Umbilical cord (tissue), 1 donor: ENCODE measurements at regions not wholly inside any gene's neighbourhood (a gene's known extent, or its start where the extent isn't known, plus 50 kb on each side); places are given as distances from the start of the nearest gene placed in this dataset.
"Not testable (repeated sequence)": the region's sequence is repeated elsewhere in the genome, so short reads cannot be mapped to it uniquely, and the experiment has no call there.

Experiments
- DNase-seq: peaks from one replicate; pipeline ENCODE4 v3.0.0-alpha.2; 2015; ENCODE audit warnings: low spot score

DNA sequence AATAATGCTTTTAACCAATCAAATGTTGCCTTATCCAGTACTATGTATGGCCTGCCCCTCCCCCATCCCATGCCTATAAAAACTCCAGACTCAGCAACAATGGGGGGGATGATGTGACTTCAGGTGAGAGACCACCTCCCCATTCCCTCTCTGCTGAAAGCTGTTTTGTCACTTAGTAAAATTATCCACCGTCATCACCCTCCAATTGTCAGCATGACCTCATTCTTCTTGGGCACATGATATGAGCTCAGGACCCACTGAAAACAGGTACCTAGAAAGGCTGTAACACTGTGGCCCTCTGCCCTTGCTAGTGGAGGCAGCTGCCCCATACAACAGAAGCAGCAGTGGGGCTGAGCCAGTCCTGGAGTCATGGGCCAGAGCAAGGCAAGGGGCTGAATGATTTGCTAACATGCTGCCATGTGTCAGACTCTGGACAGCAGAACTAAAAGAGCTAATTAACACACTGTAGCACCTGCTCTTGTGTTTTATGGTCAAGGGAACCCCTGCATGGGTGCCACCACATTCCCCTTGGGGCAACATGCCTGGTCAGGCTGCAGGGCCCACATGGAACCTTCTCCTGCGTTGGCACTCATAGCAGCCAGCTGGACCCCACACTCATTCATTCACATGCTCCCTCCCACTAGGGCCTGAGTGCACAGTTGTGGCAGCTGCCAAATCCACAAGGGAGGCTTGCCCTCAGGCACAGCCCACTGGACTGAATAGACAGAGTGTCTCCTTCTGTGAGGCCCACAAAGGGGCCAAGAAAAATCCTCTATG is 722.2 kb upstream of the PCDH20 start:
- DNase-seq = no peak

GRCh38 chr13:62131604-62132003 is 716.0 kb upstream of the PCDH20 start:
- no peak for DNase-seq

- no peak for DNase-seq
Measured at GRCh38 chr13:62130062-62130970, 714.7 kb upstream of the PCDH20 start.

DNA sequence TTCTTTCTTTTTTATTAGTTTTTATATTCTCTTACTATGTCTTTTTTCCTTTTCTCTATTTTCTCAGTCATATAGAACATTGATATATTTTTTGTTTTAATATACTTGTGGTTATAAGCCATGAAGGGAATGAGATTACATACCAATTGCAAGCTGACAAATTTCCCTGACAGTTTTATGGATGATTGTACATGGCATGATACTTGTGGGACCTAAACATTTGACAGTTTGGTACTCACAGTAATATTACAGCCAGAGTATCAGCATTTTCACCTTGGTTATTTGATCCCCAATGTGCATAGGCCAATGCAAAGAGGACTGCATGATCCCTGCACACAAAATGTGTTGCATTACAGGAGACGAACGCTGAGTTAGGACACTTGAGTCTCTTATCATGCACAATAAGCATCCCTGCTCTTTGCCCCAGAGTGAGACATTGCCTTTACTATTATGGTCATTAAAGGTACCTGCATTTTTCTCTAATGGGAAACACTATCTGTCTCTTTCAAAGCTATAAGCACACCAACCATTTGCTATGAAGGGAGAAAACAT is 713.4 kb upstream of the PCDH20 start:
- DNase-seq = no peak

GRCh38 chr13:62126400-62126799 is 710.8 kb upstream of the PCDH20 start:
- no peak for DNase-seq

GRCh38 chr13:62125451-62125850 is 709.8 kb upstream of the PCDH20 start:
- no peak for DNase-seq

DNA sequence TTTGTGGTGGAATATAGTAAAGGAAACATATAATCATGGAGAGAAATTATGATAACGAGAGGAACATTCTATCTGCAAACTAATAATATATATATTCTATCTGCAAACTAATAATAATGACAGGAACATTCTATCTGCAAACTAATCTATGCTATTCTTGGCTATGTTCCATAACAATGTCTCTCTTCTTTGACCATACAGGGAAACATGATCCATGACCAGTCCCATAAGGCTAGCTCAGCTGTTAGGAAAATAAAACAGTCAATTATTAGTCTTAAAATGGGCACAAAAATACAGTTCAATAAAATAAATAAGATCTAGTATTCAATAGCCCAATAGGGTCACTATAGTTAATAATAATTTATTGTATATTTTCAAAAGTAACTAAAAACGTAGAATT is 707.8 kb upstream of the PCDH20 start:
- no peak for DNase-seq

DNA sequence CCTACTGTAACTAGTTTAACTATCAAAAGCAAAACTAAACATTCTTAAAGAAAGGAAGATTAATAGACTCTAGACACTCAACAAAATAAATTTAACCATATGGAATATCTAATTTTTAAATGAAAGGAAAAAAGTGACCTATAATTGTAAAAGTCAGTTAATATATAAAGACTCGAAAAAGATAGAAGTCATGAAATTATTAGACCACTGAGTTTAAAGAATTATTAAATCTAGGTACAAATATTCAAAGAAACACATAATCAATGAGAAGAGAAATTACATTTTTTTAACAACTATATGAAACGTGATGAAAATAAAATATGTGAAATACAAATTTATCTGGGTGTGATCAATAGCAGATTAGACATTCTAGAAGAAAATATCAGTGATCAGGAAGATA is 706.8 kb upstream of the PCDH20 start:
- no peak for DNase-seq

DNA sequence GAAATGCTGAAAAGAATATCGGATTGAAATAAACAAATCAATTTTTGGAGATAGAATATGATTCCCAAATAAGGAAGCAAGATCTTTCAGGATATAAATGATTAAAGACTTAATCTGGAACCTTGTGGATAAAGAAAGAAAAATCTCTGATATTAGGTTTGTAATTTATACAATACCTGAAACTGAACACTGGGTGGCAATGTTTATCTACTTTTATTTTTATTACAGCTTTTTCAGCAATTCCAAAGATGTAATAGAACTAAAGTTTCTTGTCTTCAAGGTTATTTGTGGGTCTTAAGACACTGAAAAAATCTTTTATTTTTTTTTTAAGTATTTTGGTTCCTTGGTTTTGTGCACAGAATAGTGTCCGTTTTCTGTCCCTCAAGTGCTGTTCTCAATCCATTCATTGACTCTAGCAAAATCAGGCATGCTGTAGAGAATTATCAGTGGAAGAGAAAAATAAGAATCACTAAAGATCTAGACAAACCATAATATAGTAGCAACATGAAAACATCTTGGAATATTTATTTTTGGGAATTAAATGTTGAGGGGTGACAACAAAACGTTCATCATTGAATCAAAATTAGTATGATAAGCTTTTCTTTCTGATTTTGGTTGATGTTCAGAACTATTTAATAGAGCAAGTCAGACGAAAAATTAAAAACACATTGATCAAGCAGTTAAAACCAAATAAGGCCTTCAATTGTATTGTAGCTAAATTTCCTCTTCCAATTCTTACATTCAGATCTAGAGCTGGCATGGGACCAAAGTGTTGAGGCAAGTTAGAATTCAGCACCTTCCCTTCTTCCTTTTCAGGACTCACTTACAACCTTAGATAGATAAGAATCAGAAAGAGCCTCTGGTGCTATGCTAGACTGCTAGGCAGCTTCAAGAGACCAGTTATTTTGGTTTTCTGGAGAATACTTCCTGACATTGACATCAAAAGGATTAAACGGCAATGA is 704.4 kb upstream of the PCDH20 start:
- peak; percentile 9 for DNase-seq

- no peak for DNase-seq
Measured at GRCh38 chr13:62115831-62116230, 700.2 kb upstream of the PCDH20 start.

- peak; percentile 11 for DNase-seq
Measured at GRCh38 chr13:62113179-62113578, 697.5 kb upstream of the PCDH20 start.

- DNase-seq = no peak
Measured at GRCh38 chr13:62110079-62110478, 694.4 kb upstream of the PCDH20 start.

DNA sequence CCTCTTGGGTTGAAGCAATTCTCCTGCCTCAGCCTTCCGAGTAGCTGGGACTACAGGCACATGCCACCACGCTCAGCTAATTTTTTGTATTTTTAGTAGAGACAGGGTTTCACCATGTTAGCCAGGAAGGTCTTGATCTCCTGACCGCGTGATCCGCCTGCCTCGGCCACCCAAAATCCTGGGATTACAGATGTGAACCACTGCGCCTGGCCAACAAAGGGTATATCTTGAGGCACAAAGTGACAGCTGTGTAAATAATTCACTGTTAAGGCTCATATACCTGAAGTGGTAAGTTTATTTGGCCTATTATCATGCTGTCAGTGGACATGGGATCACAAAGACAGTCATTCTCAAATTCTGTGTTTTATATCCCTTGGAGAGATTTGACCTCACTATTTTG is 688.5 kb upstream of the PCDH20 start:
- not testable (repeated sequence) for DNase-seq

DNA sequence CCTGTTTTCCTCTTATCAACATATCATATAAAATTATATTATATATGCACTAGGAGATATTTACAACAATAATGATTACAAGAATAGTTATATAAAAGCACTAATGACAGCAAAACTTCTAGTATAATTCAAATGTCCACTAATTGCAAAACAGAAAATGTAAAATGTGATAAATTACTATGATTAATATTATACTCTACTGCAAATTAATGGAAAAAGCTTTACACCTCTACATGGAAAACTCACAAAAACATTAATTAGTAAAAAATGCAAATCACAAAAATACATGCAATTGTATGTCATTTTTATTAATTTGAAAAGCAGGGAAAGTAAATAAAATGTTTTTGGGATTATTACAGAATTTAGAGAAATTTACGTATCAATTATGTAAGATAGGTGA is 681.0 kb upstream of the PCDH20 start:
- no peak for DNase-seq

- DNase-seq = no peak
Measured at GRCh38 chr13:62094932-62095331, 679.3 kb upstream of the PCDH20 start.

DNA sequence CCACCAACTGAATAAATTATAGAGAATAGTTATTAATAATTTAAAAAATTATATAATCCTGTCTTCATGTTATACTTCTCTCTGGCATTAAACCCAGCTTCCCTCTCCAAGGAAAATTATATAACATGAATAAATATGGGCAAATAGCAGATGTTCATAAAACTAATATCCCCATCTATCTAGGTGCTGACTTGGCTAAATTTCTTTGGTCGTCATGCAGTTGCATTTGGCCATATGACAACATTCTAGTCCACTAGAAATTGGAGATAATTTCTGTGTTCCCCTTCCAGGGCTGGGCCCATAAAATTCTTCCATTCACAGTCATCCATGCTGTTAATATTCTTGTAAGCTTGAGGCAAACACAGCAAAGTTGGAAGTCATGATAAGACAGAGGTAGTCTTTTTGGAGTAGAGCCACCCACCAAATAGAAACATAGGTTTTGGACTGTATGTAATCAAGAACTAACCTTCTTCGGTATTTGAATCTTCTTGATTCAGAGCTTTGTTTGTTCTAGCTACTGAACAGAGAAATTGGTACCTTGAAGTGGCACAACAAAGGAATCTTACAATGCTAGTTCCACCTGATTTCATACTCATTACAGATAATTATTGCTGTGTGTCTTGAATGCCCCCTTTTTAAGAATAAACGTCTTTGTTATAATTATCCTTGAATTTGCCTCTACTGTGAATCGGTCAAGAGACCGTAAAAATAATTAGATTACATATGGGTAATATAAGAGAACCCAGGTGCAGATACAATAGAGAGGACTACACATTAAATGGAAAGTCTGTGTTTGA is 678.5 kb upstream of the PCDH20 start:
- no peak for DNase-seq

DNA sequence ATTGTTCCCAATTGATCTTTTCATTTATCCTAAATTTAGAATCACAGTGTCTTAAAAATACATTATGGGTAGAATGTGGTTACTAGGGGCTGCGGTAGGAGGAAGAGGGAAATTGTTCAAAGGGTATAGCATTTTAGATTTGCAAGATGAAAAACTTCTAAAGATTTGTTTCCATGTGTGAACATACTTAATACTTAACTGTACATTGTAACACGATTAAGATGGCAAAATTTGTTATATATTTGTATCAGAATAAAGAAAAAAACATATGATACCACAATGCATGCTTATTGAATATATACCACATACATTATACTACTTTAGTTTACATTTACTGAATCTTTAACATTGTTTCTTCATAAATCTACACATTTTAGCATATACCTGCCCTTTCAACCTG is 677.3 kb upstream of the PCDH20 start:
- DNase-seq = no peak

GRCh38 chr13:62092536-62092935 is 676.9 kb upstream of the PCDH20 start:
- DNase-seq = no peak

DNA sequence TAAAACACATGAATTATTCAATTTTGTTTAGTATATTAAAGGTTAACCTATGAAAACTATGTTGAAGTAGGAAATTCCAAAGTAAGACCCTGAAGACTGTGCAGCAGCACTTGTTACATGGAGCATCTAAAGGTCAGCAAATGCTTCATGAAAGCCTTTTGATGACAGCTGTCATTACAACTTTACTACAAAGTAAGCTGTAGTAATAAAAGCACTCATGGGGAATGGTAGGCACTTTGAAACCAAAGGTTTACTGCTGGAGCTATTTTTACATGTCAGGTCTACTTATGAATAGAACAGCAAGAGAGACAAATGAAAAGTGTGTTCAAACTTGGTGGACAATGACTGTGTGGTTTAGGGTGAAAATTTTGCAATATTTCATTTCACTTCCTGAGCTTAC is 672.5 kb upstream of the PCDH20 start:
- no peak for DNase-seq

GRCh38 chr13:62087124-62087523 is 671.5 kb upstream of the PCDH20 start:
- no peak for DNase-seq
